HepG2 (cell line): ENCODE measurements at regions not wholly inside any gene's neighbourhood (a gene's known extent, or its start where the extent isn't known, plus 50 kb on each side); places are given as distances from the start of the nearest gene placed in this dataset.
A peak's percentile ranks its signal among the peaks of the same experiment; 100 is the strongest.

Experiments
- ATAC-seq: fragments of 200-7000 bp; cut with Tn5 transposase; 3 replicates; pipeline ENCODE4 v1.9.1; 2020; ENCODE audit warnings: mild to moderate bottlenecking, moderate library complexity
- BruUV-seq: library from RNA; stranded (reverse); fragments of 400-500 nt; replicated peaks from 2 replicates; lab custom pipeline; 2021; lab: Mats Ljungman, UMichigan
- CTCF ChIA-PET: fragments of 300-600 bp; formaldehyde crosslinking; extraction: SDS; loops from one replicate; lab custom pipeline; 2021; ENCODE audit warnings: low total read pairs, inconsistent platforms, low intra/inter-chr PET ratio; lab: Yijun Ruan, JAX
- POLR2A ChIA-PET: fragments of 350-600 bp; sonication (Branson Sonifier 250); formaldehyde crosslinking; loops from one replicate; lab custom pipeline; 2020; ENCODE audit warnings: antibody characterized with exemption, inconsistent platforms; lab: Yijun Ruan, JAX
- DNase-seq: peaks from one replicate; pipeline ENCODE4 v3.0.0-alpha.2; 2015; ENCODE audit warnings: low spot score
- FAIRE-seq: peaks from 3 replicates; lab custom pipeline; 2011; peaks lifted over from hg19 to GRCh38; lab: Jason Lieb, UNC
- H2AFZ ChIP-seq: one replicate; pipeline ENCODE4 v1.6.1; 2011; ENCODE audit warnings: low read length, inconsistent platforms
- H3K27ac ChIP-seq: fragments of 300-600 bp; 3 replicates; pipeline ENCODE4 v1.8.0; 2011; ENCODE audit warnings: mixed run types, mild to moderate bottlenecking, mixed read lengths, low read length, inconsistent platforms; ENCODE audit not compliant: insufficient read depth; ENCODE audit errors: extremely low read length
- H3K27me3 ChIP-seq, 2 experiments: fragments of 200-600 bp in 1 of 2; 2 replicates in 1 of 2; 3 replicates in 1 of 2; pipeline versions ENCODE4 v1.6.0 to v1.8.0; 2011; ENCODE audit warnings: low read length in 2 of 2, mild to moderate bottlenecking in 2 of 2, moderate library complexity in 2 of 2, inconsistent platforms in 1 of 2; ENCODE audit not compliant: insufficient read depth in 2 of 2, control insufficient read depth in 1 of 2
- H3K36me3 ChIP-seq, 2 experiments: fragments of 200-600 bp in 1 of 2; replicated peaks in 1 of 2; 2 replicates in 1 of 2; 3 replicates in 1 of 2; pipeline versions ENCODE4 v1.5.1 to v1.8.0; 2011; ENCODE audit warnings: low read length in 2 of 2, inconsistent platforms in 1 of 2; ENCODE audit not compliant: insufficient read depth in 2 of 2, control insufficient read depth in 1 of 2
- H3K4me1 ChIP-seq: 2 replicates; pipeline ENCODE4 v1.5.1; 2012; ENCODE audit warnings: low read length, inconsistent platforms; ENCODE audit not compliant: insufficient read depth
- H3K4me2 ChIP-seq: 2 replicates; pipeline ENCODE4 v1.6.0; 2011; ENCODE audit warnings: low read depth, low read length, inconsistent platforms
- H3K4me3 ChIP-seq, 3 experiments: fragments of 200-600 bp in 1 of 3; sonication (generic), shearing (Covaris generic) in 1 of 3; replicated peaks in 1 of 3; 2 replicates each; pipeline ENCODE4 v1.5.1; 2011 to 2016; ENCODE audit warnings: low read length in 3 of 3, inconsistent platforms in 2 of 3, low read depth in 2 of 3, mild to moderate bottlenecking in 2 of 3, control low read depth in 1 of 3, mixed read lengths in 1 of 3; ENCODE audit not compliant: insufficient read depth in 1 of 3
- H3K79me2 ChIP-seq: one replicate; pipeline ENCODE4 v1.6.1; 2011; ENCODE audit warnings: low read length, inconsistent platforms; ENCODE audit not compliant: insufficient read depth
- H3K9ac ChIP-seq: 2 replicates; pipeline ENCODE4 v1.6.0; 2011; ENCODE audit warnings: mild to moderate bottlenecking, low read depth, low read length, inconsistent platforms; ENCODE audit not compliant: insufficient read depth
- H3K9me3 ChIP-seq: 2 replicates; pipeline ENCODE4 v1.5.1; 2012; ENCODE audit warnings: mild to moderate bottlenecking, low read length
- H4K20me1 ChIP-seq: 2 replicates; pipeline ENCODE4 v1.6.0; 2011; ENCODE audit warnings: inconsistent platforms, mild to moderate bottlenecking, low read length, moderate library complexity; ENCODE audit not compliant: insufficient read depth
- ADNP ChIP-seq: sonication (generic); formaldehyde crosslinking; IDR thresholded peaks from 2 replicates; pipeline ENCODE4 v1.4.0; 2020; ENCODE audit warnings: missing genetic modification reagents
- ATF1 ChIP-seq: IDR thresholded peaks from 2 replicates; pipeline ENCODE4 v1.6.1; 2016; ENCODE audit warnings: mild to moderate bottlenecking, control low read depth
- CEBPB ChIP-seq: IDR thresholded peaks from 2 replicates; pipeline ENCODE4 v1.6.1; 2011; ENCODE audit warnings: low read depth, low read length, improper control_type of control experiment, borderline replicate concordance
- ETV6 ChIP-seq: sonication (generic); formaldehyde crosslinking; conservative IDR thresholded peaks from 2 replicates; pipeline ENCODE4 v1.4.0; 2020; ENCODE audit warnings: missing genetic modification reagents
- HDAC1 ChIP-seq: sonication (generic); formaldehyde crosslinking; IDR thresholded peaks from 2 replicates; pipeline ENCODE4 v1.5.1; 2020; ENCODE audit warnings: mild to moderate bottlenecking, missing genetic modification reagents
- KLF16 ChIP-seq, 2 experiments: sonication (generic) in 1 of 2; formaldehyde crosslinking in 1 of 2; IDR thresholded peaks; 2 replicates each; pipeline versions ENCODE4 v1.6.1 to v1.8.0; 2016 to 2023; ENCODE audit warnings: missing genetic modification reagents in 2 of 2, missing compliant biosample characterization in 1 of 2
- MBD4 ChIP-seq: IDR thresholded peaks from 2 replicates; pipeline ENCODE4 v1.6.1; 2012; ENCODE audit warnings: low read length, inconsistent platforms, borderline replicate concordance
- MXD4 ChIP-seq: IDR thresholded peaks from 2 replicates; pipeline ENCODE4 v1.6.1; 2016; ENCODE audit warnings: mild to moderate bottlenecking, missing biosample characterization, missing genetic modification reagents
- TBX2 ChIP-seq: sonication (generic); formaldehyde crosslinking; IDR thresholded peaks from 2 replicates; pipeline ENCODE4 v1.5.0; 2020; ENCODE audit warnings: missing genetic modification reagents, mild to moderate bottlenecking, borderline replicate concordance
- UBTF ChIP-seq: sonication (generic); formaldehyde crosslinking; IDR thresholded peaks from 2 replicates; pipeline ENCODE4 v1.4.0; 2020; ENCODE audit warnings: mild to moderate bottlenecking, missing genetic modification reagents
- ZC3H13 ChIP-seq: sonication (generic); formaldehyde crosslinking; IDR thresholded peaks from 2 replicates; pipeline ENCODE4 v1.8.1; 2023; ENCODE audit warnings: mild to moderate bottlenecking, missing genetic modification reagents, moderate library complexity
- ZNF138 ChIP-seq: sonication (generic); formaldehyde crosslinking; IDR thresholded peaks from 2 replicates; pipeline ENCODE4 v1.5.0; 2020; ENCODE audit warnings: mild to moderate bottlenecking, low read depth, missing genetic modification reagents
- ZNF768 ChIP-seq: sonication (generic); formaldehyde crosslinking; IDR thresholded peaks from 2 replicates; pipeline ENCODE4 v1.4.0; 2020; ENCODE audit warnings: missing genetic modification reagents
- WGBS: methylation state at CpG from one replicate; pipeline ENCODE4 v1.1.6; 2017; ENCODE audit warnings: low lambda C conversion rate; 5-methylcytosine and 5-hydroxymethylcytosine counted together
- in situ Hi-C: cut with HindIII; loops from 2 replicates; pipeline ENCODE4 v1.10.0; 2017; ENCODE audit warnings: low pct_unique_long_range_greater_than_20kb; ENCODE audit not compliant: extremely low pct_ligation_motif_present
- intact Hi-C: fragments of 100-400 bp; cut with micrococcal nuclease; formaldehyde crosslinking; loops from one replicate; pipeline ENCODE4 v1.10.0; 2022; ENCODE audit not compliant: unreplicated experiment
- TF ChIP-seq, protein P1 (sequence below): sonication (generic); formaldehyde crosslinking; IDR thresholded peaks from 2 replicates; pipeline ENCODE4 v1.5.1; 2020; ENCODE audit warnings: mild to moderate bottlenecking, missing genetic modification reagents, moderate library complexity

- H3K4me2 ChIP-seq: no peak overlapping the region
- H3K4me1 ChIP-seq: no peaks in the 10 kb centered on the region
- no peaks in the 10 kb centered on the region for H3K36me3 ChIP-seq
- no peak for TF ChIP-seq ADNP
- TF ChIP-seq CEBPB: 0 out of 2 replicates have a peak, but pooled peaks have one; percentile 16
- no peak for TF ChIP-seq ETV6 (CRISPR knock-in tag)
- TF ChIP-seq ATF1 (CRISPR knock-in tag): no peak
- TF ChIP-seq MBD4: no peak
- no peak for TF ChIP-seq MXD4 (CRISPR knock-in tag)
- no peak for TF ChIP-seq ZNF768
- TF ChIP-seq KLF16 (CRISPR knock-in tag; IDR thresholded peaks at IDR 0.05): no peak
- no peaks in the 10 kb centered on the region for H3K27me3 ChIP-seq
- H2AFZ ChIP-seq: no peak overlapping the region
- no peaks in the 10 kb centered on the region for H3K9me3 ChIP-seq
- H3K79me2 ChIP-seq: no peaks in the 10 kb centered on the region
- no peak overlapping the region for H3K9ac ChIP-seq
- CTCF ChIA-PET: no interaction called here
- no peak overlapping the region for H3K4me3 ChIP-seq
- DNase-seq (no peak), ATAC-seq (no peak), FAIRE-seq (no peak)
- no peaks in the 10 kb centered on the region for H4K20me1 ChIP-seq
- POLR2A ChIA-PET: no interaction called here
- WGBS: 0% methylated on average over 3 of the region's 3 CpGs
- intact Hi-C loops (no loop called here), in situ Hi-C loops (no loop called here)
- no peak overlapping the region for H3K27ac ChIP-seq
- BruUV-seq: no TSS peak
These were observed 272.3 kb downstream of the NAF1 start for GRCh38 chr4:162894387-162894786.

- H2AFZ ChIP-seq: no peak overlapping the region
- ChIA-PET CTCF (no interaction called here), POLR2A (no interaction called here)
- H3K4me2 ChIP-seq: no peak overlapping the region
- ATAC-seq (no peak), FAIRE-seq (no peak), DNase-seq (no peak)
- H3K27ac ChIP-seq: no peak overlapping the region
- H3K27me3 ChIP-seq: no peaks in the 10 kb centered on the region
- H4K20me1 ChIP-seq: no peaks in the 10 kb centered on the region
- H3K4me1 ChIP-seq: no peaks in the 10 kb centered on the region
- WGBS: 2% methylated on average over 3 of the region's 3 CpGs
- H3K36me3 ChIP-seq: no peaks in the 10 kb centered on the region
- no peaks in the 10 kb centered on the region for H3K9me3 ChIP-seq
- H3K4me3 ChIP-seq: no peak overlapping the region
- BruUV-seq: no TSS peak
- no peaks in the 10 kb centered on the region for H3K79me2 ChIP-seq
- in situ Hi-C loops: no loop called here
- no peak overlapping the region for H3K9ac ChIP-seq
- intact Hi-C loops: no loop called here
- TF ChIP-seq TBX2 (CRISPR knock-in tag): no peak
- TF ChIP-seq HDAC1 (CRISPR knock-in tag): no peak
- TF ChIP-seq, protein P1, sequence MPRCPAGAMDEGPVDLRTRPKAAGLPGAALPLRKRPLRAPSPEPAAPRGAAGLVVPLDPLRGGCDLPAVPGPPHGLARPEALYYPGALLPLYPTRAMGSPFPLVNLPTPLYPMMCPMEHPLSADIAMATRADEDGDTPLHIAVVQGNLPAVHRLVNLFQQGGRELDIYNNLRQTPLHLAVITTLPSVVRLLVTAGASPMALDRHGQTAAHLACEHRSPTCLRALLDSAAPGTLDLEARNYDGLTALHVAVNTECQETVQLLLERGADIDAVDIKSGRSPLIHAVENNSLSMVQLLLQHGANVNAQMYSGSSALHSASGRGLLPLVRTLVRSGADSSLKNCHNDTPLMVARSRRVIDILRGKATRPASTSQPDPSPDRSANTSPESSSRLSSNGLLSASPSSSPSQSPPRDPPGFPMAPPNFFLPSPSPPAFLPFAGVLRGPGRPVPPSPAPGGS (CRISPR knock-in tag): no peak
- TF ChIP-seq ZNF138: no peak
- no peak for TF ChIP-seq UBTF (CRISPR knock-in tag)
- TF ChIP-seq ZC3H13: no peak
These were observed 274.6 kb downstream of the NAF1 start for GRCh38 chr4:162891788-162892707.
